AG04450 (cell line): ENCODE measurements at regions not wholly inside any gene's neighbourhood (a gene's known extent, or its start where the extent isn't known, plus 50 kb on each side); places are given as distances from the start of the nearest gene placed in this dataset.
"Not testable (repeated sequence)": the region's sequence is repeated elsewhere in the genome, so short reads cannot be mapped to it uniquely, and the experiment has no call there.

Source experiments
- CTCF ChIA-PET: fragments of 300-600, 350-600 bp; formaldehyde crosslinking; extraction: SDS; loops from one replicate; lab custom pipeline; 2022; ENCODE audit warnings: antibody characterized with exemption, inconsistent platforms; lab: Charles Lee
- POLR2A ChIA-PET: fragments of 350-600 bp; formaldehyde crosslinking; extraction: SDS; loops from one replicate; lab custom pipeline; 2021; ENCODE audit warnings: antibody characterized with exemption, inconsistent platforms; lab: Yijun Ruan, JAX
- DNase-seq: peaks from one replicate; pipeline ENCODE4 v3.0.0-alpha.2; 2011; ENCODE audit warnings: low read depth, low spot score
- H3K27ac ChIP-seq: one replicate; pipeline ENCODE4 v1.5.1; 2012; ENCODE audit warnings: low read depth, low read length, control low read depth
- H3K27me3 ChIP-seq: one replicate; pipeline ENCODE4 v1.6.0; 2012; ENCODE audit warnings: low read length; ENCODE audit not compliant: control insufficient read depth, insufficient read depth
- H3K4me3 ChIP-seq: 2 replicates; pipeline ENCODE4 v1.5.1; 2011; ENCODE audit warnings: mild to moderate bottlenecking, low read depth, low read length, control low read depth
- H3K9me3 ChIP-seq: 2 replicates; pipeline ENCODE4 v1.5.1; 2012; ENCODE audit warnings: low read length; ENCODE audit not compliant: control insufficient read depth, insufficient read depth
- CTCF ChIP-seq: IDR thresholded peaks from 2 replicates; pipeline ENCODE4 v1.5.1; 2011; ENCODE audit warnings: low read depth, low read length, control low read depth, inconsistent platforms

GRCh38 chr12:124091835-124092234, 118.8 kb downstream of the ZNF664 start:
- Histone ChIP-seq H3K27ac (no peak overlapping the region), H3K4me3 (no peak overlapping the region), H3K27me3 (peaks cover 13% of the 10 kb centered on the region), H3K9me3 (no peaks in the 10 kb centered on the region; the same call in 1 of the 2 replicates)
- ChIA-PET CTCF (no interaction called here), POLR2A (no interaction called here)
- no peak for DNase-seq
- no peak for TF ChIP-seq CTCF

GRCh38 chr12:124092532-124092931, 119.5 kb downstream of the ZNF664 start:
- POLR2A ChIA-PET, H3K9me3 ChIP-seq, H3K4me3 ChIP-seq, DNase-seq, H3K27me3 ChIP-seq, H3K27ac ChIP-seq, CTCF ChIA-PET: not testable (repeated sequence)

- Histone ChIP-seq H3K4me3 (no peak overlapping the region), H3K27me3 (peaks cover 10% of the 10 kb centered on the region), H3K9me3 (no peaks in the 10 kb centered on the region; the same call in 1 of the 2 replicates), H3K27ac (no peak overlapping the region)
- no peak for TF ChIP-seq CTCF
- no peak for DNase-seq
- ChIA-PET POLR2A (no interaction called here), CTCF (no interaction called here)
Observed at GRCh38 chr12:124093297-124093696, 120.3 kb downstream of the ZNF664 start.

GRCh38 chr12:124094188-124094587, 121.2 kb downstream of the ZNF664 start:
- Histone ChIP-seq H3K9me3 (no peaks in the 10 kb centered on the region; the same call in 1 of the 2 replicates), H3K4me3 (no peak overlapping the region), H3K27me3 (peaks cover 17% of the 10 kb centered on the region), H3K27ac (no peak overlapping the region)
- ChIA-PET POLR2A (no interaction called here), CTCF (no interaction called here)
- DNase-seq, result no peak
- no peak for TF ChIP-seq CTCF

- POLR2A ChIA-PET, result no interaction called here
- CTCF ChIA-PET, result no interaction called here
- no peaks in the 10 kb centered on the region; the same call in 1 of the 2 replicates for H3K9me3 ChIP-seq
- TF ChIP-seq CTCF, result no peak
- H3K27me3 ChIP-seq, result peaks cover 21% of the 10 kb centered on the region
- H3K27ac ChIP-seq, result no peak overlapping the region
- no peak overlapping the region for H3K4me3 ChIP-seq
- no peak for DNase-seq
Observed at GRCh38 chr12:124094733-124095132, 121.7 kb downstream of the ZNF664 start.

- Histone ChIP-seq H3K27ac (no peak overlapping the region), H3K27me3 (peaks cover 21% of the 10 kb centered on the region), H3K4me3 (no peak overlapping the region), H3K9me3 (no peaks in the 10 kb centered on the region; the same call in 1 of the 2 replicates)
- ChIA-PET POLR2A (no interaction called here), CTCF (no interaction called here)
- no peak for DNase-seq
- no peak for TF ChIP-seq CTCF
Observed at GRCh38 chr12:124096109-124096508, 123.1 kb downstream of the ZNF664 start.
